ENCODE measurements at regions not wholly inside any gene's neighbourhood (a gene's known extent, or its start where the extent isn't known, plus 50 kb on each side); places are given as distances from the start of the nearest gene placed in this dataset.
"Not testable (repeated sequence)": the region's sequence is repeated elsewhere in the genome, so short reads cannot be mapped to it uniquely, and the experiment has no call there.

DNA sequence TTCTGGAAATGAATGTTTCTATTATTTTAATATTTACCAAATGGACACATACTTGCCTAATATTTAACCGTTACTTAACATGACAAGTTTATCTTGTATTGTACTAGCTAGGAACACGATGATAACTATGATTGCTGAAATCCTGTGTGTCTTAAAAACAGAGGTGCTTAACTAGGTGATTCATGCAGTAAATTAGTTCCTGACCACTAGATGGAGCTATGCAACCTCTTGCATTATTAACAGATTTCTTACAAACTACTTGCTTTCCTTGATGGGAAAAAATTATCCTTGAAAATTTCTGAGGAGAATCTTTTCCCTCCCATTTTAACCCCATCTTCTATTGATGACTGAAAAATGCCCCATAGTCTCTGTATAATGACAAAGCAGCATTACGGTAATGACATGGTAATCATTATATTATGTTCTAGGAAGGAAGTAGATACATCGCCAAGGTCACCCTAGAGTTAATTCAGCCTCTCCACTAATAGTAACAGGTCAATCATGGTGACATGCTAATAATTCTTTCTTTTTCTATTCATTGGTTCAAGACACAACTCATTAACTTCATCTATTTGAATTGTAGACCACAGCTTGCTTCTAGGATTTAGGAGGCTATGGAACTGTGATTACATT lies 844.2 kb downstream of the RAPGEF2 start:
- Histone ChIP-seq H3K36me3 (replicated peaks; ENCODE audit: insufficient read depth, low read length) (no peaks in the 10 kb centered on the region), H3K79me2 (ENCODE audit: low read length) (no peaks in the 10 kb centered on the region), H3K27ac (ENCODE audit: low read length) (no peak overlapping the region), H3F3A (ENCODE audit: insufficient read depth, low read length) (no peaks in the 10 kb centered on the region), H3K27me3 (replicated peaks; ENCODE audit: insufficient read depth, low read length) (no peaks in the 10 kb centered on the region), H3K4me2 (ENCODE audit: low read depth, low read length) (no peak overlapping the region), H3K4me3 (ENCODE audit: low read length) (no peak overlapping the region), H2AFZ (ENCODE audit: low read length) (no peak overlapping the region), H3K4me1 (ENCODE audit: low read length) (no peaks in the 10 kb centered on the region), H4K20me1 (ENCODE audit: insufficient read depth, low read length) (no peaks in the 10 kb centered on the region), H3K9me3 (replicated peaks; ENCODE audit: insufficient read depth, low read length) (no peaks in the 10 kb centered on the region), H3K9ac (ENCODE audit: low read length) (no peak overlapping the region), H3K9me2 (replicated peaks; ENCODE audit: insufficient read depth, low read length) (no peaks in the 10 kb centered on the region)
- no peak for TF ChIP-seq EZH2phosphoT487 (IDR thresholded peaks at IDR 0.05; ENCODE audit: low read length)
- TF ChIP-seq CTCF (IDR thresholded peaks at IDR 0.05; ENCODE audit: low read length) = peak; percentile 83
- DNase-seq = peak; percentile 69

GRCh38 chr4:159950707-159951106 lies 847.8 kb downstream of the RAPGEF2 start:
- no peak overlapping the region for H2AFZ ChIP-seq (ENCODE audit: low read length)
- no peaks in the 10 kb centered on the region for H3K27me3 ChIP-seq (replicated peaks; ENCODE audit: insufficient read depth, low read length)
- TF ChIP-seq EZH2 (optimal IDR thresholded peaks at IDR 0.05; ENCODE audit: low read depth, low read length) (no peak), EZH2phosphoT487 (IDR thresholded peaks at IDR 0.05; ENCODE audit: low read length) (no peak), CTCF (IDR thresholded peaks at IDR 0.05; ENCODE audit: low read length) (no peak)
- H3K36me3 ChIP-seq (replicated peaks; ENCODE audit: insufficient read depth, low read length) = no peaks in the 10 kb centered on the region
- no peaks in the 10 kb centered on the region for H4K20me1 ChIP-seq (ENCODE audit: insufficient read depth, low read length)
- no peaks in the 10 kb centered on the region for H3K9me2 ChIP-seq (replicated peaks; ENCODE audit: insufficient read depth, low read length)
- no peaks in the 10 kb centered on the region for H3K4me1 ChIP-seq (ENCODE audit: low read length)
- DNase-seq = no peak
- H3K9me3 ChIP-seq (replicated peaks; ENCODE audit: insufficient read depth, low read length) = no peaks in the 10 kb centered on the region
- H3K4me2 ChIP-seq (ENCODE audit: low read depth, low read length) = no peak overlapping the region
- no peaks in the 10 kb centered on the region for H3F3A ChIP-seq (ENCODE audit: insufficient read depth, low read length)
- no peak overlapping the region for H3K4me3 ChIP-seq (ENCODE audit: low read length)
- no peak overlapping the region for H3K27ac ChIP-seq (ENCODE audit: low read length)
- H3K79me2 ChIP-seq (ENCODE audit: low read length) = no peaks in the 10 kb centered on the region
- no peak overlapping the region for H3K9ac ChIP-seq (ENCODE audit: low read length)

DNA sequence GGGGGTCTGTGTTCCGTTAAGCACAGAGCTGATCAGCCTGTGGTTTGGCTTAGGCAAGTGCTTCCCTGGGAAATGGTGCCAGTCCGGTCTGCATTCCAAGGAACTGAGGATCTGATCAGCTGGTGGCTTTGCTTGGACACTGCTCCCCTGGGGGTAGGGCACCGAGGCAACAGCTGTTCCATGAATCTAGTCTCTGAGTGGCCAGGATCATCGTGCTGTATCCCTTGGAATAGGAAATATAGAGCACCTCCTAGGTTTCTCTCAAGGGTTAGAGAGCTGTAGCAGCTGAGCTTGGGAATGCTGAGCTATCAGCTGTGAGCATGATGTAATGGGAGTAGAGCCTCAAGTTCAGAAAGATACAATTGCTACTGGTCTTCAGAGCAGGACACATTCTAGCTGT lies 863.9 kb downstream of the RAPGEF2 start:
- H3K27me3 ChIP-seq (replicated peaks; ENCODE audit: insufficient read depth, low read length) = no peaks in the 10 kb centered on the region
- no peaks in the 10 kb centered on the region for H3K36me3 ChIP-seq (replicated peaks; ENCODE audit: insufficient read depth, low read length)
- H3K4me3 ChIP-seq (ENCODE audit: low read length) = no peak overlapping the region
- H3K27ac ChIP-seq (ENCODE audit: low read length) = no peak overlapping the region
- DNase-seq = no peak
- no peaks in the 10 kb centered on the region for H3K4me1 ChIP-seq (ENCODE audit: low read length)
- H3K4me2 ChIP-seq (ENCODE audit: low read depth, low read length) = no peak overlapping the region
- TF ChIP-seq EZH2 (optimal IDR thresholded peaks at IDR 0.05; ENCODE audit: low read depth, low read length) (no peak), EZH2phosphoT487 (IDR thresholded peaks at IDR 0.05; ENCODE audit: low read length) (no peak), CTCF (IDR thresholded peaks at IDR 0.05; ENCODE audit: low read length) (no peak)
- H4K20me1 ChIP-seq (ENCODE audit: insufficient read depth, low read length) = no peaks in the 10 kb centered on the region
- H3K9me3 ChIP-seq (replicated peaks; ENCODE audit: insufficient read depth, low read length) = no peaks in the 10 kb centered on the region
- no peaks in the 10 kb centered on the region for H3F3A ChIP-seq (ENCODE audit: insufficient read depth, low read length)
- H3K79me2 ChIP-seq (ENCODE audit: low read length) = no peaks in the 10 kb centered on the region
- no peak overlapping the region for H2AFZ ChIP-seq (ENCODE audit: low read length)
- no peaks in the 10 kb centered on the region for H3K9me2 ChIP-seq (replicated peaks; ENCODE audit: insufficient read depth, low read length)
- H3K9ac ChIP-seq (ENCODE audit: low read length) = no peak overlapping the region

GRCh38 chr4:159976871-159977482 lies 874.1 kb downstream of the RAPGEF2 start:
- H3K4me1 ChIP-seq (ENCODE audit: low read length); H3K27me3 ChIP-seq (replicated peaks; ENCODE audit: insufficient read depth, low read length); H3K9me2 ChIP-seq (replicated peaks; ENCODE audit: insufficient read depth, low read length); H2AFZ ChIP-seq (ENCODE audit: low read length); DNase-seq; H3K9me3 ChIP-seq (replicated peaks; ENCODE audit: insufficient read depth, low read length); H4K20me1 ChIP-seq (ENCODE audit: insufficient read depth, low read length); H3K4me3 ChIP-seq (ENCODE audit: low read length); H3K4me2 ChIP-seq (ENCODE audit: low read depth, low read length); H3K27ac ChIP-seq (ENCODE audit: low read length); H3K79me2 ChIP-seq (ENCODE audit: low read length); H3F3A ChIP-seq (ENCODE audit: insufficient read depth, low read length); H3K36me3 ChIP-seq (replicated peaks; ENCODE audit: insufficient read depth, low read length); H3K9ac ChIP-seq (ENCODE audit: low read length): not testable (repeated sequence)

All from MM.1S (cell line).